ENCODE measurements at regions not wholly inside any gene's neighbourhood (a gene's known extent, or its start where the extent isn't known, plus 50 kb on each side); places are given as distances from the start of the nearest gene placed in this dataset.

DNA sequence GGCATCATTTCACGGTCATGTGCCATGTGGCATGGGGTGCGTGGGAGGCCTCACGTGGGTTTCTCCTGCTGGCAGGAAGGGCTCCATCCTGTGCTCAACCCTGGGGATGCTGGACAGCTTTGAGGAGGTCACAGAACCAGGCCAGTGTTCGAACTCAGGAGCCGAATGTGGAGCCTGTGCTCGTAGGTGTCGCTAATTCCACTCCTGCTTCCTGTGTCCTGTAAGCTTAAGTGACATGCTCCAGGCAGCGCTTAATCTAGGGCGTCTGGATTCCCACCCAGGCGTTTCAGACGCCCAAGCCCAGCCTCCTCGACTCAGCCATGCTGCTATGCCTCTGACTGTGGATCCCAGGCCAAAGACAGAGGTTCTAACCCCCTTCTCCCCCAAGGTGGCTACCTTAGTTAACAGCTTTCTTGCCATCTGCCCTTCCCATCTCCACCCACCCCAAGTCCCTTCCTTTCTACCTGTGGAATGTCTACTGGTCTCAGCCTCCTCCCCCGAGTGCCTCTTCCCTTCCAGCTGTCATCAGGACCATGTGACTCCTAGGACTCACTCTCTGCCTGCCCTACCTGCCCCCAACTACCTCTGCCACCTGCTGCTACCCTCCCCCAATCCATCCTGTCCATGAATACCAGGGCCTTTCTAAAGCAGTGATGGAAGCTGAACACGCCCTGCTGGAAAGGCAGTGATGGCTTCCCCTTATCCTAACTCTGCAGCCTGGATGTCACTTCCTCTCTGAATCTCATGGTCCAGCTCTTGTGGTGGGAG, 255.1 kb downstream of the CDH26 start:
- DNase-seq (ENCODE audit: low read depth), result no peak

DNA sequence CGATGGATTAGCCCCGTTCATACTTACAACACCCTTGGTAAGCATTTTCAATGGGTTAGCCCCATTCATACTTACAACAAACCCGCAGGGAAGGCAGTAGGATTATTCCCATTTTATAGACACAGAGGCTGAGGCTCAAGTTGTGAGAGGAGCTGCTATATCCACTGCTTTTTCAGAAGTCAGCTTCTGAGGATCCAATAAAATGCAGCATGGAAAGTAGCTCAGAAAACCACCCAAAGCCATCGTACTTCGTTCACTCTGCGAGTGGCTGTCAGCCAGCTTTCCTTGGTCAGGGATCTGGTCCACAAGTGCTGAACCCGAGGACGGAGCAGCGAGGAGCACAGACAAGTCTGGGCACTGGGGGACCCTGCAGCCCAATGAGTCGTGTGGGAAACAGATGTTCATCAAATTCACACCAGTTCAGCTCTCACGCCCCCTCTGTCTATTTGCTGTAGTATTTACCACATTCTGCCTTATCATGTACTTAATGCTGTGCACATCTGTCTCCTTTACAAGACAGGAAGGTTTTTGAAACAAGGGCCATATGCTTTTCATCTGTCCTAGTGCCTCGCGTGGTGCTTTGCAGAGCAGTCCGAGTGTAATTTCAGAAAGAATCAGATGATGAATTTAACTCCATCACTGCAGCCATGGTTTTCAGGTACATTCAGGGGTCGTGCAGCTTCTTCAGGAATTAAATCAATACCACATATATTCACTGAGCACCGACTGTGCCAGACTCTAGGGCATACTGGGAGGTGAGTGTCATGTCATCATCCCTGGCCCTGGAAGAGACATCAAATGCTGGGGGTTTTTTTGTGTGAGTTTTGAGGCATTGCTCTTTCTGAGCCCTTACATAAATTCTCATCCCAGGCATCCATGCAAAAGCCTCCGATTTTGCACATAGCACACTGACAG, 256.9 kb downstream of the CDH26 start:
- DNase-seq (ENCODE audit: low read depth), result no peak

DNA sequence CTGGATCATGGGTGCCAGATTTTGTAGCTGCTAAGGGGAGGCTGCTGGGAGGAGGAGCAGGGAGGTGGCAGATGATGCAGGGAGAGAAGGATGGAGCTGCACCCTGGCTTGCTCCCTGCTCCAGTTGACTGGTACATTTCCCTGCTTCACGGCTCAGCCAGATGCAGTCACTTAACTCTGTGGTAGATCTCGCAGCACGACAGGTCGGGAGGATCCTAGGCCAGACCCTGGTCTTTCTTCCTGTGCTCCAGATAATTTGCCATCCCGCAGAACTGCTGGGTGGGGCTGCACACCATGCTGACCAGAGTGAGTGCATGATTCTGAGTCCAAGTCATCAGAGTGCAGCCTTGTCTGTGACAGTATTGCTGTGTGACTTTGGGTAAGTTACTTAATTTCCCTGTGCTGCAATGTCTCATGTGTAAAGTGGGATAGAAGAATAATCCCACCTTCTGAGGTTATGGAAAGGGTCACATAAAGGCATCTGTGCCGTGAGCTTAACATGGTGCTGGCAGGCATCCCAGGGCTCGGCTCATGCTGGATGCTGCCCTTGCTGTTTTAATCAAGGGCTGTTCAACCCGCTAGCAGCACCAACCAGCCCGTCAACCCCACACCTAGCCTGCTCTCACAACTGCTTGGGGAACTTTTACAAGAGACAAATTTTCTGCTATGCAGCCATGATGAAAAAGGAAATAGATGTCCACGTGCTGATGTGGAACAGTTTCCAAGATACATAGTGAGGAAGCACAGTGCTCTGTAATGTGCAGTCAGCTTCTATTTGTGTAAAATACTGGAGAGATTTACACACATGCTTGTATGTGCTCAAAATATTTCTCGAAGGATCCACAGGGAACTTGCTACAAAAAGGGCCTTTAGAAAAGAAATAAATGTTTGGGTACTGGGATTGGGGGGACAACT, 257.9 kb downstream of the CDH26 start:
- DNase-seq (ENCODE audit: low read depth), result no peak

DNA sequence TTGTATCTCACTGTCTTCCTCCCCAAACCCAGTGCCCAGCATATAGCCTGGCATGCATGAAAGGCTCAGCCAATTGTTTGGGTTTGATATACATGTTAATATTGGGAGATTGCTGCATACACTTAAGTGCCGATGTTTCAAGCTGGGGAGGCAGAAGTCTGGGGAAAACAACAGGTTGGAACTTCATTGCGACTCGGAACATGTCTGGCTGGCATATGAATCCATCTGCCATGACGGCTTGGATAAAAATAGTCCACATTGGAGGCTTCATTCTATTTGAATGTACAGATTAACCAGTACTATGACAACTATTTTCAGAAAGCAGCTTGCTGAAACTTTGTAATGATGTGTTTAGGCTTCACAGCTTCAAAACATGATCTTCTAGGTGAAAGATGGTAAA, 261.0 kb downstream of the CDH26 start:
- no peak for DNase-seq (ENCODE audit: low read depth)

DNA sequence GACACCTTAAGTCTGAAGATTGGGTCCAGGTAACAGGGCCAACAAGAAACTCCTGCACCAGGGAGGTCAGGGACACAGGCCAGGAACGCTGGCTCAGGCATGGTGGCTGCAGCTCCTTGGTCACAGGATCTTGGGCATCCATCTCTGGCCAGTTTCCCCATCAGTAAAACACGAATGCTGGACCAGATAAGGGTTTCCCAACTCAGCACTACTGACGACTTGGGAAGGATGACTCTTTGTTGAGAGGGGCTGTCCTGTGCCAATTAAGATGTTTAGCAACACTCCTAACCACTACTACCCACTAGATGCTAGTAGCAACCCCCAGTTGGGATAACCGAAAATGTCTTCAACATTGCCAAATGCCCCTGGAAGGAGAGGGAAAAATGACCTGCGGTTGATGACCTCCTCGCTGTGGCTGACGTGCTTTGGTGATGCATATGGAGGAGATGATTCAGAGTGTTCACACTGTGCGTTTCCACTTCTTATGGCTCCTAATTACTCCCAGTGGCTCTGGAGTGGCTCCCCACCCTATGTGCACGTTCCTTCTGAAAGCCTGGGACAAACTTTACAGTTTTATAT, 261.9 kb downstream of the CDH26 start:
- DNase-seq (ENCODE audit: low read depth), result no peak

DNA sequence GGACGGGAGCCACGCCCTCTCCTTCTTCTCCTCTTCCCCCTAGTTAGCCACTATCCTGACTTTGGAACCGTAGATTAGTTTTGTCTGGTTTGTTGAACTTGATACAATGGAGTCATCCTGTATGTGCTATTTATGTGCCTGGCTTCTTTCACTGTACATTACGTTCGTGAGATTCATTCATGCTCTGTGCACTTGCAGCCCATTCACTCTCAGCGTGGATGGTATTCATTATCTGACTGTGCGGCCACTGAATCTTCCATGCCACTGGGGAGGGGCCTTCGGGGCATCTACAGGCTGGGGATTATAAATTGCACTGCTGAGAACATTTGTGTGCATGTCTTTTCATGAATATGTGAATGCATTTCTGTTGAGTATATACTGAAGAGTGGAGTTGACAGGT, 262.5 kb downstream of the CDH26 start:
- DNase-seq (ENCODE audit: low read depth), result no peak

DNA sequence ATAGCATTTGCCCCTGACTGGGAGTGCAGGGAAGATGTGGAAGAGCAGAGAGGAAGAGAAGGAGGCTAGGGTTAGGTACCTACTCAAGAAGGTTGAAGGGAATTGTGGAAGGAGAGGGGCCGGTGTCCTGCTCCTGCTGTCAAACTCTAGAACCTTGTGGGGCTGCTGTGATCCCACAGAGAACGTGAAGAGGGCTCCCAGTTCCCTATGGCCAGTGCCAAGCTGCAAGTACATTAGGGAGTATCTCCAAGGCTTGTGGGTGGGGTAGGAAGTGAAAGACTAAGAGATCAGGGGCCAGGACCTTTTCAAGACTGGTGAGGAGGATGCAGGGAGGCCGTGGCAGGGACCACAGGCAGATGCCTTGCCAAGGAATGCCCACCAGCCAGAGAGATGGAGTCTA, 263.4 kb downstream of the CDH26 start:
- DNase-seq (ENCODE audit: low read depth), result no peak

DNA sequence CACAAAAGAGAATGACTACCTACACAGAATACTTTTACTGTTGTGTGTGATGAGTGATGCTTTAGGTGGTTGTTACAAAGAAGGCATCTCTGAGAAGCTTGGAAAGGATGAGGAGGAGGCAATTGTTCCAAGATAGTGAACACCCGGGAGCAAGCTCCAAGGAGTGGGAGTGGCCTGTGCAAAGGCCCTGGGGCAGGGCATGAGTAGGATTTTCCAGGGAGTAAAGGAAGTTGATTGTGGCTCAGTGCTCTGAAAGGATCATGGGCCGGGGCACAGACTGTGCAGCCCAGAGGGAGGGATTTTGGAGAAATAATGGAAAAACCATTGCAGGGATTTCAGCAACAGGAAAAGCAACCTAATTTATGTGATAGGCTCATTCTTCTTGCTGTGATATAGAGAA, 264.3 kb downstream of the CDH26 start:
- DNase-seq (ENCODE audit: low read depth), result no peak

DNA sequence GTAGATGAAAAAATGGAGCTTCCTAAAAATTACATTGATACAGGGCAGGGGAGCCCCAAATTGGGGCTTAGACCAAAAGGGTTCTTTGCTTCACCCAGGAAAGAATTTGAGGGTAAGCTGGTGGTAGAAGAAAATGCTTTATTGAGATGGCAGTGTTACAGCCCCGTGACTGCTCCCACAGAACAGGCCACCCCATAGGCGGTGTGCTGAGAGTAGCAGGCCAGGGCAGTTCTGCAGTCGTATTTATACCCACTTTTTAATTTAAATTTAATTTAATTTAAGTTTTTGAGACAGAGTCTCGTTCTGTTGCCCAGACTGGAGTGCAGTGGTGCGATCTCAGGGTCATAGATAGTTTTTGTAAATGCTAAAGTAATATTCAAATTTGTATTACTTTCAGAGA, 265.0 kb downstream of the CDH26 start:
- DNase-seq (ENCODE audit: low read depth), result no peak

DNA sequence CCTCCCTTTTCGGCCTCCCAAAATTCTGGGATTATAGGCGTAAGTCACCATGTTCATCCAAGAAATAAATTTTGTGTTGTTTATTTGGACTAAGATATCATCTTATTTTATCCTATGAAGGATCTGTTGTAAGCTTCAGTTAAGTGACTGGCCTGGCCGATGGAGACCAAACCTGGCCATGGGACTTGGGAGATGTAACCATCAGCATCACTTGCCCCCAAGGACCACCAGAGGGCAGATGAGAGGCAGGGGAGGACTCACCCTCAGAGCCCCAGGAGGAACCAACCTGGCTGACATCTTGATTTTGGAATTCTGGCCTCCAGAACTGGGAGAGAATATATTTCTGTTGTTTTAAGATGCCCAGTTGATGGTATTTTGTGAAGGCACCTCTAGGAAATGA, 266.7 kb downstream of the CDH26 start:
- DNase-seq (ENCODE audit: low read depth), result no peak

DNA sequence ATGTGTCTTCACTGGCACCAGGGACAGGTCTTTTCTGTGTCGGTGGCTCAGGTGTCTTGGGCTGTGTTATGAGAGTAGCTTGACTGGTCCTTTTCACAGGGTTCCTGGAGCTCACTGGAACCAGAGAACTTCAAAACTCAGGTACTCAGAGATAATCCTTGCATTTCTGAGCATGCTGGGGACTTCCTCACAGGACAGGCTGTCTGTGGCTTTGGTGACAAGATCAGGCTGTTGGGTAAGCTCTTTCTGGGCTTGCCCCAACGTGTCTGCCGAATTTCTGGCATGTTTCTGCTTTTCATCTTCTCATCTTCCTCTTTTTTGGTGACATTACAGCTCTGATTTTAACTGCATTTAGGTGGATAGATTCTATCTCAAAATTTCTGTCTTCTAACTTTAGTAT, 270.0 kb downstream of the CDH26 start:
- DNase-seq (ENCODE audit: low read depth), result no peak

DNA sequence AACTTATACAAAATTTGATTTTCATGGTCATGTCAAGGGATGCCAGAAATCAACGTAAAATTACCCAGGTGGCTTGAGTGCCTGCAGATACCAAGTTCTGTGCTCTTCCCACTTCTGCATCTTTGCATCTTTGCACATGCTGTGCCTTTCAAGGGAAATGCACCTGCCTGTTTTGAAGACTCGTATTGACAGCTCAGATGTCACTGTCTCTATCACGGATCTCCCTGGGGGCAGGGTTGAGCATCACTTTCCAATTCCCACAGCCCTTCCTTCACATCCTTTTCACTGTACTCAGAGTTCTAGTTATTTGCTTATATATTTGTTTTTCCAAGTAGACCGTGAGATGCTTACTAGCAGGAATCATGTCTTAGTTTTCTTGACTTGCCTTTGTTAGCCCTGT, 274.2 kb downstream of the CDH26 start:
- DNase-seq (ENCODE audit: low read depth), result no peak

DNA sequence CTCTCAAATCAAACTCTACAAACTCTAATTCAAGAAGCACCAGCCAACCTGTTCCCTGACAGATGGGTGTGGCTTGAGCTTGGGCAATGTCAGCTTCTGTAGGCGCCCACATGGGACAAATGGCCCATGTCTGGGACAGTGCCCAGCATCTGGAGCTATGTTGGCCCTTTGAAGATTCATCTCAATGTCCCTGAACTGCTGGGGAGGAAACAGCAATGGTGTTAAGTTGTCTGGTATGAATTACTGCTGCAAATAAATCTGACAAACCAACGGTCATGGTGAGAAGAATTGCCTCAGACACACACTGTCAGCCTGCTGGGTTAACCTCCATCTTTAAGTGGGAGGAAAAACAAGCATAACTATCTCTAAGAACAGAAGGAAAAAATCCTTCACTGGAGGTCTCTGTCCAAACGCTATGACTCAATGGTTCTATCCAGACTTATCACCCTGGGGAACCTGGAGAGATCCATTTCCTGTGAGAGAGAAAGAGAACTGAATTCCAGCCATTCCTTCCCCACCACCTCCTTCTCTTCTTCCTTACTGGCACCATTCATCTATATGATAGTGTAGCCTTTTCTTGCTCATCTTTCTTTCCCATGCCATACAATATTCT, 274.9 kb downstream of the CDH26 start:
- DNase-seq (ENCODE audit: low read depth), result no peak

DNA sequence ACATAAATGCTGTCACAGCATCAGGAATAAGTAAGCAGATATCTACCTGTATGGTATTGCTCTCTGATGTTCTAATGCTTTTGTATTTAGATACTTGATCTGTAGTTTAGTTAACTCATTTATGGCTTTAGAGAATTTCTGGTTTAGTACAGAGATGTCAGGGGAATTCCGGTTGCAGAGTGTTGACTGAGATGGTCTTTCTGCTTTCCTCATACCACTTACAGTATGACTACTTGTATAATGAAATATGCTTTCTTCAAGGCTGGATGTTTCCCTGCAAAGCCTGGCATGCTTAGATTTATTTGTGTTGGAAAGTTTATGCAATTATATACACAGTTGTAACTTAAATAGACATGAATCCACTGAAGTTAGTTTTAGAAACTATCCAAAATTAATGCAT, 278.4 kb downstream of the CDH26 start:
- no peak for DNase-seq (ENCODE audit: low read depth)

DNA sequence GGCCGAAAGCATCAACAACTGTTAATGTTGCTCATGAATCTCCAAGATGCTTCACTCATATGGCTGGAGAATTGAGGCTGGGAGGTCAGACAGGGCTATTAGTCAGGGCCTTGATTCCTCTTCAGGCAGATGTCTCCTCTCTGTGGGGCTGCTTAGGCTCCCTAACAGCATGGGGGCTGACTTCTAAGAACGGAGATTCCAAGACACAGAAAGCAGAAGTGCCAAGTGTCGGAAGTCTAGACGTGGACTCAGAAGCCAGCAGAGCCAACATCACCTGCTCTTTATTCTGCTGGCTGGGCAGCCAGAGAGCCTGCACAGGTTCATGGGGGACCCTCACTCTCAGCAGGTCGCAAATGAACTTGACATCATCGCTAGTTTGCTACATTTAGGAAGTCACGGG, 279.8 kb downstream of the CDH26 start:
- DNase-seq (ENCODE audit: low read depth), result no peak

DNA sequence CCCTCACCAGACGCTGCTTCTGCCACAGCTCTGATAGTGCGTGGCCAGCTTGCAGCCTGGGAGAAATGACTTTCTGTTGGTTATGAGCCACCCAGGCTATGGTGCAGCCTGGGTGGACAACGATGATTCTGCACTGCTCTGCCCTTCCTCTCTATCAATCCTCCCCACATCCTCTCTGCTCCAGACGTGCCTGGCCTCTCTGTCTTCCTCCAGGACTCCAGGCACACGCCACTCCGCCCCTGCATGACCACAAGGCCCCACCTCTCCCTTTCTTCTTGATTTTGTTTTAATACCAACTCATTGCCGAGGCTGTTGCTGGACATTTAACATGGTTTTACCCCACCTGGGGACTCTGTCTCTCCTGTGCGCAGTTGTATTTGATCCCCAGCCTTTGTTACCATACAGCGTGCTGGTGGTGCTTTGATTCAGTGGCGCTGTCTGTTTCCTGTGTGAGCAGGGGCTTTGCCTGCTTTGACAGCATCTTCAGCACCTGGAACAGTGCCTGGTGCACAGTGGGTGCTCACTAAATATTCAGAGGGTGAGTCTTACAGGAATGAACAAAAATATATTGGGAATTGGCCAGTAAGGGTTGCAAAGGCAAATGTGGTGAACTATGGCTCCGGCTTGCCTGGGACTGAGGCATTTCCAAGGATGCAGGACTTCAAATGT, 280.9 kb downstream of the CDH26 start:
- DNase-seq (ENCODE audit: low read depth), result no peak

DNA sequence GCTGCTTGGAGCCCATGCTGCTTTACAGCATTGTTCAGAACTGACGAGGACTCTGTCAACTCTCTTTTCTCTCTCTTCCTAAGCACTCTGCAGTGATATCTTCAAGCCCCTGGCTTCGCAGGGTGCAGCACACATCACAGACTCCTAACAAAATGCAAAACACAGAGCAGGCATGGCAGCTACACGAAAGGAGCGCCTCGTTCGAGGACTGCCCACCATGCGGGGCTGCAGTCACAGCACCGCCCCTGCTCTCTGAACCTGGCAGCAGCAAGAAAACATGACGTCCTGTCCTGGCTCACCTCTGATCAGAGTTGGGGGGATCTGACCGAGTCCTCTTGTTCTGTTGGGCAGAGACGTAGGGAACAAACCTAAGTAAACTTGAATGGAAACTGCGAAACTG, 281.7 kb downstream of the CDH26 start:
- DNase-seq (ENCODE audit: low read depth), result no peak

DNA sequence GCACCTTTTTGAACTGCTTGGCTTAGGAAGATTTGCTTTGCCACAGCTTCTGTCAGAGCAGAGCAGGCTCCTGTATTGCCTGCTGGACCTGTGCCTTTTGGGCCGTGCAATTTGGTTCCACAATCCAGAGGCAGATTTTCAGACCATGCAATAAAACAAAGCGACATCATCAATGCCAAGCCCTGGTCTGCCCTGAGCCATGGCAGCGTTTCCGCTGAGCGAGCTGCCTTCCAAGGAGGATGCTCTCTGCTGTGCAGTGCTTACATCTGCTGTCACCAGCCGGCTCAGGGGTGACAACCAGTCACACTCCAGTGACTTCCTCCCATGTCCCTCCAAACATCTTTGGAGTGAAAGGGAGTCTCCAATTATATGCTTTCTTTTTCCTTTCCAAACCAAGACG, 282.2 kb downstream of the CDH26 start:
- no peak for DNase-seq (ENCODE audit: low read depth)

DNA sequence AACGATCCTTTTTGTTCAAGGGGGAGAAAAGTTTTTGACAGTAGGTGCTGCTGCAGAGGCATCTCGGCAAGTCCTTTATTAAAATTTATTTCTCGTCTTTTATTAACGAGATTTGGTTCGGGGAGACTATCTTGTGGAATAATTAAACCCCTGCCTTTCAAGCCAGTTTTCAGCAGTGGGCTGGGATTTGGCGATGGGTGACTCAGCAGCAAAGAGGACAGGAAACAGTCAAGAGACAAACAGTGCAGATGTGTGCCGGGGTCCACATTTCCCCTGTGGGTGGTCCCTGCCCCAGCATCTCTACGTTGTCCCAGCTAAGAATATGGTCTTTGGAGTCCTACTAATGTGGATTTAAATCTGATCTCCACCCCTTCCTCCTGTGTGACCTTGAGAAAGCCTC, 282.8 kb downstream of the CDH26 start:
- no peak for DNase-seq (ENCODE audit: low read depth)

DNA sequence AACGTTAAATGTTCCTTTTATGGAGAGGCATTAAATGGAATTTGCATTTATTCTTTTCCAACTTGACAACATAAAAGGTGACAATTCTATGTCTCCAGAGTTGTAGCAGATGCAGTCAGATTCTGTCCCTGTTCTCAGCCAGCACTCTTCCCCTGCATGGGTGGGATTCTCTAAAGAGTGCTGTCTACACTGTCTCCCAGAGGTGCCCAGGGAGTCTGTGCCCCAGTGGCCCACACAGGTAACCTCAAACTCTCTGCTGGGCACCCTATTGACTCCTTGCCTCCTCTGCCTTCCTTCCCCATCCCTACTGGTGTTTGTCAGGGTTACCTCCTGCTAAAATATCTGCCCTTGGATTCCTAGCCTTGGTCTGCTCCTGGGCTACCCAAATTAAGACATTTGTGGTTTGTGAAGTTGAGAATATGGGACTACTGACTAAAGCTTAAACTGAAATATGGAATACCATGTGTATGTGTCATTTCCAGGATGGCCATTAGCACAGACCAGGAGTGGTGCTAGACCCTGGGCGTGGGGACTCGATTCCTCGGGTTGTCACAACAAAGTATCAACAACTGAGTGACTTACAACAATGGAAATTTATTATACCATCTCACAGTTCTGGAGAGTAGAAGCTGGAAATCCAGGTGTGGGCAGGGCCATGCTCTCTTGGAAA, 284.7 kb downstream of the CDH26 start:
- DNase-seq (ENCODE audit: low read depth), result no peak

All from forelimb muscle (tissue), 1 donor.